PC-9 (cell line): ENCODE measurements at regions not wholly inside any gene's neighbourhood (a gene's known extent, or its start where the extent isn't known, plus 50 kb on each side); places are given as distances from the start of the nearest gene placed in this dataset.

ENCODE experiments used
- BruUV-seq: library from RNA; stranded (reverse); fragments of 400-500 nt; replicated peaks from 2 replicates; lab custom pipeline; 2021; lab: Mats Ljungman, UMichigan
- CTCF ChIA-PET: fragments of 300-600 bp; sonication (Branson Sonifier 250); formaldehyde crosslinking; loops from one replicate; lab custom pipeline; 2022; ENCODE audit warnings: antibody characterized with exemption; lab: Charles Lee
- POLR2A ChIA-PET: fragments of 300-600 bp; sonication (Branson Sonifier 250); formaldehyde crosslinking; loops from one replicate; lab custom pipeline; 2022; ENCODE audit warnings: antibody characterized with exemption; ENCODE audit not compliant: unreplicated experiment; lab: Charles Lee
- DNase-seq, 2 experiments: peaks; one replicate each; pipeline versions ENCODE4 v3.0.0 to v3.0.0-alpha.2; 2015 to 2022; ENCODE audit warnings: mixed read lengths in 1 of 2
- H2AFZ ChIP-seq: fragments of 200-600 bp; sonication (generic); 2 replicates; pipeline ENCODE4 v1.8.1; 2017; ENCODE audit warnings: antibody characterized with exemption
- H3F3A ChIP-seq: fragments of 200-600 bp; sonication (generic); 2 replicates; pipeline ENCODE4 v1.8.1; 2017; ENCODE audit warnings: antibody characterized with exemption, mild to moderate bottlenecking, low read depth; ENCODE audit not compliant: insufficient read depth
- H3K27ac ChIP-seq: fragments of 200-600 bp; sonication (generic); 2 replicates; pipeline ENCODE4 v1.6.1; 2016; ENCODE audit warnings: mixed run types
- H3K27me3 ChIP-seq: fragments of 200-600 bp; sonication (generic); 2 replicates; pipeline ENCODE4 v1.6.1; 2016; ENCODE audit warnings: low read depth, mixed run types; ENCODE audit not compliant: insufficient read depth
- H3K36me3 ChIP-seq: fragments of 200-600 bp; sonication (generic); 2 replicates; pipeline ENCODE4 v1.6.1; 2016; ENCODE audit warnings: low read depth, mixed run types
- H3K4me1 ChIP-seq: fragments of 200-600 bp; sonication (generic); replicated peaks from 2 replicates; pipeline ENCODE4 v1.6.1; 2016; ENCODE audit warnings: mixed run types; ENCODE audit not compliant: insufficient read depth
- H3K4me2 ChIP-seq: fragments of 200-600 bp; sonication (generic); 2 replicates; pipeline ENCODE4 v1.6.1; 2017; ENCODE audit warnings: mixed run types
- H3K4me3 ChIP-seq: fragments of 200-600 bp; sonication (generic); 2 replicates; pipeline ENCODE4 v1.6.1; 2016; ENCODE audit warnings: mixed run types
- H3K79me2 ChIP-seq: fragments of 200-600 bp; sonication (generic); 2 replicates; pipeline ENCODE4 v1.6.1; 2017; ENCODE audit warnings: low read depth, mixed run types
- H3K9me2 ChIP-seq: fragments of 200-600 bp; sonication (generic); 2 replicates; pipeline ENCODE4 v1.8.1; 2017; ENCODE audit warnings: mild to moderate bottlenecking; ENCODE audit not compliant: insufficient read depth
- H3K9me3 ChIP-seq: fragments of 200-600 bp; sonication (generic); 2 replicates; pipeline ENCODE4 v1.8.1; 2016; ENCODE audit warnings: low read depth; ENCODE audit not compliant: insufficient read depth
- H4K20me1 ChIP-seq: fragments of 200-600 bp; sonication (generic); 2 replicates; pipeline ENCODE4 v1.8.1; 2017; ENCODE audit not compliant: insufficient read depth
- CTCF ChIP-seq: fragments of 200-600 bp; sonication (generic); conservative IDR thresholded peaks from 2 replicates; pipeline ENCODE4 v1.6.1; 2017; ENCODE audit warnings: mixed run types, antibody characterized with exemption, mild to moderate bottlenecking, moderate library complexity
- EZH2 ChIP-seq: fragments of 200-600 bp; sonication (generic); IDR thresholded peaks from 2 replicates; pipeline ENCODE4 v1.8.0; 2017; ENCODE audit warnings: antibody characterized with exemption, low read depth
- intact Hi-C: fragments of 100-400 bp; cut with micrococcal nuclease; formaldehyde crosslinking; loops from one replicate; pipeline ENCODE4 v1.10.0; 2022; ENCODE audit not compliant: unreplicated experiment

- no peak overlapping the region for H3K4me3 ChIP-seq
- ChIA-PET CTCF (no interaction called here), POLR2A (no interaction called here)
- no peak for DNase-seq
- BruUV-seq = no TSS peak
- H3F3A ChIP-seq = no peaks in the 10 kb centered on the region
- H3K9me3 ChIP-seq = no peaks in the 10 kb centered on the region
- no peaks in the 10 kb centered on the region for H3K79me2 ChIP-seq
- no peak overlapping the region for H3K27ac ChIP-seq
- intact Hi-C loops = no loop called here
- TF ChIP-seq EZH2 (no peak), CTCF (no peak)
- H3K4me1 ChIP-seq = no peaks in the 10 kb centered on the region
- H3K9me2 ChIP-seq = no peaks in the 10 kb centered on the region; the same call in 1 of the 2 replicates
- no peak overlapping the region for H3K4me2 ChIP-seq
- no peaks in the 10 kb centered on the region for H3K36me3 ChIP-seq
- H4K20me1 ChIP-seq = no peaks in the 10 kb centered on the region
- no peaks in the 10 kb centered on the region for H3K27me3 ChIP-seq
- no peak overlapping the region for H2AFZ ChIP-seq
Measured at GRCh38 chr20:12371990-12372389, 454.3 kb downstream of the BTBD3 start.

- DNase-seq = no peak
- H2AFZ ChIP-seq = no peak overlapping the region
- TF ChIP-seq CTCF (no peak), EZH2 (no peak)
- no peak overlapping the region for H3K4me2 ChIP-seq
- ChIA-PET POLR2A (no interaction called here), CTCF (no interaction called here)
- no peak overlapping the region for H3K27ac ChIP-seq
- BruUV-seq = no TSS peak
- no peaks in the 10 kb centered on the region for H4K20me1 ChIP-seq
- no peaks in the 10 kb centered on the region for H3F3A ChIP-seq
- H3K36me3 ChIP-seq = no peaks in the 10 kb centered on the region
- no peaks in the 10 kb centered on the region; the same call in 1 of the 2 replicates for H3K9me2 ChIP-seq
- intact Hi-C loops = no loop called here
- H3K4me1 ChIP-seq = no peaks in the 10 kb centered on the region
- H3K9me3 ChIP-seq = no peaks in the 10 kb centered on the region
- H3K27me3 ChIP-seq = no peaks in the 10 kb centered on the region
- no peak overlapping the region for H3K4me3 ChIP-seq
- H3K79me2 ChIP-seq = no peaks in the 10 kb centered on the region
Measured at GRCh38 chr20:12372557-12372956, 454.9 kb downstream of the BTBD3 start.

- TF ChIP-seq CTCF (no peak), EZH2 (no peak)
- BruUV-seq = no TSS peak
- no peaks in the 10 kb centered on the region for H3K36me3 ChIP-seq
- intact Hi-C loops = no loop called here
- H4K20me1 ChIP-seq = no peaks in the 10 kb centered on the region
- POLR2A ChIA-PET = no interaction called here
- H3K4me2 ChIP-seq = no peak overlapping the region
- no peaks in the 10 kb centered on the region for H3F3A ChIP-seq
- no peak overlapping the region for H2AFZ ChIP-seq
- no peak overlapping the region for H3K27ac ChIP-seq
- H3K4me1 ChIP-seq = no peaks in the 10 kb centered on the region
- no peaks in the 10 kb centered on the region for H3K9me3 ChIP-seq
- no peaks in the 10 kb centered on the region for H3K9me2 ChIP-seq
- H3K27me3 ChIP-seq = no peaks in the 10 kb centered on the region
- CTCF ChIA-PET = no interaction called here
- DNase-seq = no peak
- H3K4me3 ChIP-seq = no peak overlapping the region
- no peaks in the 10 kb centered on the region for H3K79me2 ChIP-seq
Measured at GRCh38 chr20:12375967-12376366, 458.3 kb downstream of the BTBD3 start.
